Endothelial cell of umbilical vein (primary cell): ENCODE measurements at regions not wholly inside any gene's neighbourhood (a gene's known extent, or its start where the extent isn't known, plus 50 kb on each side); places are given as distances from the start of the nearest gene placed in this dataset.
A peak's percentile ranks its signal among the peaks of the same experiment; 100 is the strongest.

Source experiments
- BruUV-seq: library from RNA; stranded (reverse); fragments of 400-500 nt; replicated peaks from 2 replicates; lab custom pipeline; 2021; lab: Mats Ljungman, UMichigan
- CTCF ChIA-PET: fragments of 300-600, 350-600 bp; sonication (Branson Sonifier 250); formaldehyde crosslinking; loops from one replicate; lab custom pipeline; 2021; ENCODE audit warnings: antibody characterized with exemption, inconsistent platforms; lab: Charles Lee
- POLR2A ChIA-PET: fragments of 300-600, 350-600 bp; sonication (Branson Sonifier 250); formaldehyde crosslinking; loops from one replicate; lab custom pipeline; 2021; ENCODE audit warnings: antibody characterized with exemption, inconsistent platforms; lab: Charles Lee
- DNase-seq: peaks from one replicate; pipeline ENCODE4 v3.0.0-alpha.2; 2011; ENCODE audit warnings: low read depth, low spot score
- FAIRE-seq: peaks from 2 replicates; lab custom pipeline; 2011; peaks lifted over from hg19 to GRCh38; lab: Jason Lieb, UNC
- H2AFZ ChIP-seq: 2 replicates; pipeline ENCODE4 v1.6.0; 2012; ENCODE audit warnings: low read depth, low read length, control low read depth, inconsistent platforms
- H3K27ac ChIP-seq: 2 replicates; pipeline ENCODE4 v1.5.1; 2011; ENCODE audit warnings: low read depth, mild to moderate bottlenecking, control low read depth, low read length, moderate library complexity; ENCODE audit not compliant: insufficient read depth
- H3K27me3 ChIP-seq, 2 experiments: 2 replicates each; pipeline versions ENCODE4 v1.6.0 to v1.6.1; 2011; ENCODE audit warnings: low read length in 2 of 2, mixed read lengths in 1 of 2; ENCODE audit not compliant: control insufficient read depth in 2 of 2, insufficient read depth in 2 of 2
- H3K36me3 ChIP-seq, 2 experiments: 2 replicates in 1 of 2; 3 replicates in 1 of 2; pipeline ENCODE4 v1.5.1; 2011; ENCODE audit warnings: low read length in 2 of 2, mild to moderate bottlenecking in 1 of 2, moderate library complexity in 1 of 2; ENCODE audit not compliant: control insufficient read depth in 2 of 2, insufficient read depth in 2 of 2; ENCODE audit errors: extremely low read depth in 1 of 2
- H3K4me1 ChIP-seq: 3 replicates; pipeline ENCODE4 v1.5.1; 2011; ENCODE audit warnings: mild to moderate bottlenecking, low read length; ENCODE audit not compliant: control insufficient read depth, insufficient read depth; ENCODE audit errors: extremely low read depth
- H3K4me2 ChIP-seq: 2 replicates; pipeline ENCODE4 v1.6.1; 2011; ENCODE audit warnings: low read length, control low read depth, mixed read lengths; ENCODE audit not compliant: insufficient read depth
- H3K4me3 ChIP-seq, 3 experiments: fragments of 200-600 bp in 1 of 3; sonication (generic), shearing (Covaris generic) in 1 of 3; replicated peaks in 1 of 3; 2 replicates each; pipeline ENCODE4 v1.5.1; 2011 to 2016; ENCODE audit warnings: control low read depth in 3 of 3, low read length in 3 of 3, mild to moderate bottlenecking in 2 of 3, inconsistent platforms in 1 of 3, low read depth in 1 of 3, moderate library complexity in 1 of 3; ENCODE audit not compliant: insufficient read depth in 1 of 3
- H3K79me2 ChIP-seq: 2 replicates; pipeline ENCODE4 v1.6.0; 2012; ENCODE audit warnings: low read length, inconsistent platforms; ENCODE audit not compliant: control insufficient read depth, insufficient read depth
- H3K9ac ChIP-seq: replicated peaks from 2 replicates; pipeline ENCODE3; 2011; ENCODE audit warnings: low read length, control low read depth; ENCODE audit not compliant: insufficient read depth; ENCODE audit errors: extremely low read depth
- H3K9me1 ChIP-seq: replicated peaks from 3 replicates; pipeline ENCODE4 v1.6.0; 2011; ENCODE audit warnings: mild to moderate bottlenecking, low read length; ENCODE audit not compliant: control insufficient read depth, insufficient read depth; ENCODE audit errors: extremely low read depth
- H3K9me3 ChIP-seq: replicated peaks from 2 replicates; pipeline ENCODE4 v1.5.1; 2012; ENCODE audit warnings: low read length, inconsistent platforms; ENCODE audit not compliant: control insufficient read depth, insufficient read depth
- H4K20me1 ChIP-seq: replicated peaks from 2 replicates; pipeline ENCODE3; 2011; ENCODE audit warnings: mild to moderate bottlenecking, low read length; ENCODE audit not compliant: control insufficient read depth, insufficient read depth; ENCODE audit errors: extremely low read depth
- EZH2 ChIP-seq: IDR thresholded peaks from 2 replicates; pipeline ENCODE4 v1.6.1; 2012; ENCODE audit warnings: borderline replicate concordance, low read depth, mild to moderate bottlenecking, moderate library complexity, low read length, inconsistent platforms; ENCODE audit not compliant: severe bottlenecking
- FOS ChIP-seq: IDR thresholded peaks from 2 replicates; pipeline ENCODE4 v1.6.1; 2011; ENCODE audit warnings: mild to moderate bottlenecking, low read length, moderate library complexity, borderline replicate concordance; ENCODE audit not compliant: insufficient read depth
- GATA2 ChIP-seq: IDR thresholded peaks from 2 replicates; pipeline ENCODE4 v1.7.0; 2011; ENCODE audit warnings: low read depth, mild to moderate bottlenecking, moderate library complexity, mixed read lengths, low read length; ENCODE audit not compliant: insufficient read length, insufficient read depth
- JUN ChIP-seq: IDR thresholded peaks from 2 replicates; pipeline ENCODE4 v1.6.1; 2011; ENCODE audit warnings: borderline replicate concordance, low read depth; ENCODE audit not compliant: insufficient read length, insufficient read depth
- MAX ChIP-seq: IDR thresholded peaks from 2 replicates; pipeline ENCODE4 v1.6.1; 2011; ENCODE audit not compliant: insufficient read depth, insufficient read length
- MYC ChIP-seq: IDR thresholded peaks from one replicate; pipeline ENCODE4 v1.6.1; 2011; ENCODE audit warnings: mild to moderate bottlenecking, low read depth, low read length
- POLR2A ChIP-seq: IDR thresholded peaks from 2 replicates; pipeline ENCODE4 v1.6.1; 2012; ENCODE audit warnings: low read depth, mild to moderate bottlenecking, control low read depth, low read length
- dilution Hi-C: fragments of 300-500 bp; cut with MboI; formaldehyde crosslinking; loops from one replicate; pipeline ENCODE4 v1.15.0; 2019; ENCODE audit warnings: low sequenced_read_pairs; ENCODE audit not compliant: extremely low pct_ligation_motif_present
- intact Hi-C: fragments of 100-400 bp; cut with micrococcal nuclease; formaldehyde crosslinking; loops from one replicate; pipeline ENCODE4 v1.10.0; 2022
- TF ChIP-seq, protein P1 (sequence below), 2 donors: IDR thresholded peaks; 1 replicate in 1 of 2; 2 replicates in 1 of 2; pipeline ENCODE4 v1.5.1; 2011; ENCODE audit warnings: low read length in 2 of 2, mild to moderate bottlenecking in 2 of 2, moderate library complexity in 2 of 2, control low read depth in 1 of 2, inconsistent platforms in 1 of 2, low read depth in 1 of 2; ENCODE audit not compliant: insufficient read depth in 1 of 2; ENCODE audit errors: extremely low read depth in 1 of 2

DNA sequence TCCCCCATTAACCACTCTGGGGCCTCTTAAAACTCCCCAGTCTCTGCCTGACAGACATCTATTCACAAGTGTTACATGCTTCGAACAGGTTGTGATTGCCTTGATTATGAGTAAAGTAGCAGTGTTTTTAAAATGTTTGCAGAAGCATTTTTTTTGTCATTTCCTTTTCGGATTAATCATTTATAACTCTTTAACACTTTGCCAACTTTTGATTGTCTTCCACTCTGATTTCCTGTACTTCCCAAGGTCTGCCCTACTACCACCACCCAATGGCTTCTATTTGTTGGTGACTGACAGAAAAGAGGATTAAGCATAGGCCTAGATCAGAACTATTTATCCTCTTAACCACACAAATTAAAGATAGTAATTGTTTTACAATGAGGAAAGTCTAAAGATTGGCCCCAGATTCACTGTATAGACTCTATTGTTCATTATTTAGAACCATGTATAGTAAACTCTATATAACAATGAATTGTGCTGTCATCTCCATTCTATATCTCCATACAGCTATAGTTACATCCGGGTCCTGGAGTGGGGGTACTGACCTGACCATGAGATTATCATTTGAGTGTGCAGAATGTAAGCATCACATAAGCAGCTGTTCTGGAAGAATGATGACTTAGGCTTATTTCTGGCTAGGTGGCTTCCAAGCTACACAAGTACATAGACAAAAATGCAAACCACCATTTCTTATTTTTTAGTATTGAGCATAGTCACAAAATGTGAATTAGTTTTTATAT is 110.3 kb upstream of the RBMS1 start:
- Histone ChIP-seq H3K9me3 (no peaks in the 10 kb centered on the region), H3K4me2 (peak overlapping the region; percentile 18), H3K36me3 (no peaks in the 10 kb centered on the region), H3K27me3 (no peaks in the 10 kb centered on the region), H3K9ac (no peak overlapping the region), H3K27ac (no peak overlapping the region), H3K4me3 (no peak overlapping the region), H2AFZ (no peak overlapping the region), H4K20me1 (no peaks in the 10 kb centered on the region), H3K4me1 (peaks cover 8% of the 10 kb centered on the region), H3K9me1 (no peaks in the 10 kb centered on the region), H3K79me2 (no peaks in the 10 kb centered on the region)
- intact Hi-C loops = loop anchor here (5.0 kb wide), 1 partner anchor 1807 kb away; the partner anchor contains the start of gene DAPL1
- FAIRE-seq (peak; percentile 73), DNase-seq (peak; percentile 63)
- dilution Hi-C loops = no loop called here
- ChIA-PET POLR2A (no interaction called here), CTCF (interaction anchor here (0.7 to 0.9 kb wide), 2 partner anchors 9 to 315 kb away, joined by 3 to 4 read pairs; no protein-coding TSS in a partner anchor)
- peak; percentile 41 for TF ChIP-seq FOS
- no peak for TF ChIP-seq POLR2A
- BruUV-seq = no TSS peak

- no peak for DNase-seq
- ChIA-PET POLR2A (no interaction called here), CTCF (interaction anchor here (1.0 kb wide), 1 partner anchor 313 kb away, joined by 3 read pairs; no protein-coding TSS in a partner anchor)
- dilution Hi-C loops (no loop called here), intact Hi-C loops (no loop called here)
- H3K27ac ChIP-seq = no peak overlapping the region
- no peak for FAIRE-seq
- no peaks in the 10 kb centered on the region for H3K27me3 ChIP-seq
- no peaks in the 10 kb centered on the region for H3K9me3 ChIP-seq
- no peak overlapping the region for H2AFZ ChIP-seq
- H3K79me2 ChIP-seq = no peaks in the 10 kb centered on the region
- no peaks in the 10 kb centered on the region for H3K9me1 ChIP-seq
- no peak overlapping the region for H3K9ac ChIP-seq
- peaks cover 8% of the 10 kb centered on the region for H3K4me1 ChIP-seq
- no peak overlapping the region for H3K4me3 ChIP-seq
- H3K36me3 ChIP-seq = no peaks in the 10 kb centered on the region
- no peaks in the 10 kb centered on the region for H4K20me1 ChIP-seq
- TF ChIP-seq MYC (no peak), POLR2A (no peak), MAX (no peak), FOS (no peak), GATA2 (no peak), EZH2 (no peak), JUN (no peak)
- TF ChIP-seq, protein P1, sequence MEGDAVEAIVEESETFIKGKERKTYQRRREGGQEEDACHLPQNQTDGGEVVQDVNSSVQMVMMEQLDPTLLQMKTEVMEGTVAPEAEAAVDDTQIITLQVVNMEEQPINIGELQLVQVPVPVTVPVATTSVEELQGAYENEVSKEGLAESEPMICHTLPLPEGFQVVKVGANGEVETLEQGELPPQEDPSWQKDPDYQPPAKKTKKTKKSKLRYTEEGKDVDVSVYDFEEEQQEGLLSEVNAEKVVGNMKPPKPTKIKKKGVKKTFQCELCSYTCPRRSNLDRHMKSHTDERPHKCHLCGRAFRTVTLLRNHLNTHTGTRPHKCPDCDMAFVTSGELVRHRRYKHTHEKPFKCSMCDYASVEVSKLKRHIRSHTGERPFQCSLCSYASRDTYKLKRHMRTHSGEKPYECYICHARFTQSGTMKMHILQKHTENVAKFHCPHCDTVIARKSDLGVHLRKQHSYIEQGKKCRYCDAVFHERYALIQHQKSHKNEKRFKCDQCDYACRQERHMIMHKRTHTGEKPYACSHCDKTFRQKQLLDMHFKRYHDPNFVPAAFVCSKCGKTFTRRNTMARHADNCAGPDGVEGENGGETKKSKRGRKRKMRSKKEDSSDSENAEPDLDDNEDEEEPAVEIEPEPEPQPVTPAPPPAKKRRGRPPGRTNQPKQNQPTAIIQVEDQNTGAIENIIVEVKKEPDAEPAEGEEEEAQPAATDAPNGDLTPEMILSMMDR (IDR thresholded peaks at IDR 0.05; ENCODE audit: extremely low read depth in 1 of 2, insufficient read depth in 1 of 2, low read depth in 1 of 2, low read length in 2 of 2) = no peak
- no TSS peak for BruUV-seq
- H3K4me2 ChIP-seq = no peak overlapping the region
Observed at GRCh38 chr2:160606341-160606740, 112.7 kb upstream of the RBMS1 start.
